ENCODE measurements at regions not wholly inside any gene's neighbourhood (a gene's known extent, or its start where the extent isn't known, plus 50 kb on each side); places are given as distances from the start of the nearest gene placed in this dataset.

- H3K36me3 ChIP-seq (ENCODE audit: control insufficient read depth, low read depth, low read length): no peaks in the 10 kb centered on the region
- H3K4me1 ChIP-seq (ENCODE audit: control insufficient read depth, low read depth, low read length): no peaks in the 10 kb centered on the region
- H3K9ac ChIP-seq (ENCODE audit: low read length): no peak overlapping the region
- H3K27me3 ChIP-seq (ENCODE audit: control insufficient read depth, insufficient read depth, low read length): no peaks in the 10 kb centered on the region
- H3K27ac ChIP-seq (ENCODE audit: low read length): no peak overlapping the region
- H3K4me3 ChIP-seq (ENCODE audit: low read length): no peak overlapping the region
- no peaks in the 10 kb centered on the region for H3K9me3 ChIP-seq (ENCODE audit: control insufficient read depth, low read depth, low read length)
Measured at GRCh38 chr9:7967851-7968250, 168.3 kb upstream of the DMAC1 start.

DNA sequence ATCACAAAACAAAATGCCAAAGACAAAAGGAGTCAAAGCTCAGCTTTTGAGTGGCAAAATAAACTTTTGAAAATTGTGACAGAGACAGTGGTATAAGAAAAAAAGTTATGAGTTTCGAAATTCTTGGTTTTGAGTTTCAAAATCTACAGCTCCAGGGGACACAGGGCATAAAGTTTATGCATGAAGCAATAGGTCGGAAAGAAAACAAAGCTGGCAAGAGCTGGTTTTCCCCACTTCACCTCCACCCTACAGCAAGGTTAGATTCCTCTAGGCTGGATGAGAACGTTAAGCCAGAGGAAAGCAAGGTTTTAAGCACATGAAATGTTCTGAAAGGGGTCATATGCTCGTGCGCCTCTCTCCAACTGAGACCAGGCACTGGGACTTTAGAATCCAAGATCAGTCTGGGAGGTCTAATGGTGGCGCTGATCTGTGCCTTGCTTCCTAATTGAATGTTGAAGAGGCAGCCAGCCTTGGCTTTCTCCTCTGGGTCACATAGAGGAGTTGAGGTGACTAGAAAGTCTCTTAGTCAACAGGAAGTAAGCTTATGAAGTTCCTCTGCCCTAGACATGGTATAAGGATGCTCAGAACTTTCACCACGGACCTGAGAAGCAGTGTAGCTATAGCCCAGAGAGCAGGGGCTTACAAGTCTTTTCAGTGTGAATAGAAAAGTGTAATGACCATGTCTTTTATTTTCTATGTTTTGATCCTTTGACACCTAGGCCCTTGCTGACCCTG lies 167.7 kb upstream of the DMAC1 start:
- Histone ChIP-seq H3K27me3 (ENCODE audit: control insufficient read depth, insufficient read depth, low read length) (no peaks in the 10 kb centered on the region), H3K4me1 (ENCODE audit: control insufficient read depth, low read depth, low read length) (no peaks in the 10 kb centered on the region), H3K9me3 (ENCODE audit: control insufficient read depth, low read depth, low read length) (no peaks in the 10 kb centered on the region), H3K4me3 (ENCODE audit: low read length) (no peak overlapping the region), H3K9ac (ENCODE audit: low read length) (no peak overlapping the region), H3K36me3 (ENCODE audit: control insufficient read depth, low read depth, low read length) (no peaks in the 10 kb centered on the region), H3K27ac (ENCODE audit: low read length) (no peak overlapping the region)

DNA sequence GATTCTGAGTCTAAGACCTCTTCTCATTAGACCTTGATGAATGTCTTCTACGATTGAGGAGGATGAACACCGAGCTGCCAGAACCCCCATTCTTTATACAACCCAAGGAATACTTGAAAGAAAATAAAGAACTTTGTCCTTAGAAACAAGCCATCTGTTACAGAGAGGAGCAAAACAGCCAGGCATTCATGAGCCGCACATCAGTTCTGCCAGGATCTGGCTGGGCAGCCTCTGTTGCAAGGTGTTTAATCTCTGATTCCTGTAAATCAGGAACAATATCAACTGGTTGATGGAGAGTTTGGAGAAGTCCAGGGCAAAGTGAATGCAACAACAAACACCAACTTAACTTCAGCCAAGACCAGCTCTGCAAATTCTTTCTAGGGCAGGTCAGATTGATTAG lies 165.5 kb upstream of the DMAC1 start:
- Histone ChIP-seq H3K27ac (ENCODE audit: low read length) (no peak overlapping the region), H3K9ac (ENCODE audit: low read length) (no peak overlapping the region), H3K27me3 (ENCODE audit: control insufficient read depth, insufficient read depth, low read length) (no peaks in the 10 kb centered on the region), H3K4me1 (ENCODE audit: control insufficient read depth, low read depth, low read length) (peaks cover 8% of the 10 kb centered on the region), H3K9me3 (ENCODE audit: control insufficient read depth, low read depth, low read length) (no peaks in the 10 kb centered on the region), H3K36me3 (ENCODE audit: control insufficient read depth, low read depth, low read length) (no peaks in the 10 kb centered on the region), H3K4me3 (ENCODE audit: low read length) (no peak overlapping the region)

- no peaks in the 10 kb centered on the region for H3K27me3 ChIP-seq (ENCODE audit: control insufficient read depth, insufficient read depth, low read length)
- no peak overlapping the region for H3K27ac ChIP-seq (ENCODE audit: low read length)
- H3K4me3 ChIP-seq (ENCODE audit: low read length): no peak overlapping the region
- no peak overlapping the region for H3K9ac ChIP-seq (ENCODE audit: low read length)
- H3K36me3 ChIP-seq (ENCODE audit: control insufficient read depth, low read depth, low read length): no peaks in the 10 kb centered on the region
- H3K9me3 ChIP-seq (ENCODE audit: control insufficient read depth, low read depth, low read length): no peaks in the 10 kb centered on the region
- H3K4me1 ChIP-seq (ENCODE audit: control insufficient read depth, low read depth, low read length): peaks cover 8% of the 10 kb centered on the region
Measured at GRCh38 chr9:7963026-7963425, 163.4 kb upstream of the DMAC1 start.

GRCh38 chr9:7961076-7961475 lies 161.5 kb upstream of the DMAC1 start:
- Histone ChIP-seq H3K9me3 (ENCODE audit: control insufficient read depth, low read depth, low read length) (no peaks in the 10 kb centered on the region), H3K9ac (ENCODE audit: low read length) (no peak overlapping the region), H3K4me1 (ENCODE audit: control insufficient read depth, low read depth, low read length) (peaks cover 8% of the 10 kb centered on the region), H3K36me3 (ENCODE audit: control insufficient read depth, low read depth, low read length) (no peaks in the 10 kb centered on the region), H3K27me3 (ENCODE audit: control insufficient read depth, insufficient read depth, low read length) (no peaks in the 10 kb centered on the region), H3K27ac (ENCODE audit: low read length) (peak overlapping the region; percentile 9), H3K4me3 (ENCODE audit: low read length) (no peak overlapping the region)

- Histone ChIP-seq H3K4me1 (ENCODE audit: control insufficient read depth, low read depth, low read length) (peaks cover 8% of the 10 kb centered on the region), H3K9me3 (ENCODE audit: control insufficient read depth, low read depth, low read length) (no peaks in the 10 kb centered on the region), H3K4me3 (ENCODE audit: low read length) (no peak overlapping the region), H3K27ac (ENCODE audit: low read length) (peak overlapping the region; percentile 9), H3K36me3 (ENCODE audit: control insufficient read depth, low read depth, low read length) (no peaks in the 10 kb centered on the region), H3K27me3 (ENCODE audit: control insufficient read depth, insufficient read depth, low read length) (no peaks in the 10 kb centered on the region), H3K9ac (ENCODE audit: low read length) (no peak overlapping the region)
Measured at GRCh38 chr9:7960320-7961050, 160.9 kb upstream of the DMAC1 start.

- H3K36me3 ChIP-seq (ENCODE audit: control insufficient read depth, low read depth, low read length): no peaks in the 10 kb centered on the region
- H3K27me3 ChIP-seq (ENCODE audit: control insufficient read depth, insufficient read depth, low read length): no peaks in the 10 kb centered on the region
- H3K27ac ChIP-seq (ENCODE audit: low read length): no peak overlapping the region
- no peak overlapping the region for H3K9ac ChIP-seq (ENCODE audit: low read length)
- H3K9me3 ChIP-seq (ENCODE audit: control insufficient read depth, low read depth, low read length): no peaks in the 10 kb centered on the region
- peaks cover 8% of the 10 kb centered on the region for H3K4me1 ChIP-seq (ENCODE audit: control insufficient read depth, low read depth, low read length)
- no peak overlapping the region for H3K4me3 ChIP-seq (ENCODE audit: low read length)
Measured at GRCh38 chr9:7957803-7958202, 158.2 kb upstream of the DMAC1 start.

DNA sequence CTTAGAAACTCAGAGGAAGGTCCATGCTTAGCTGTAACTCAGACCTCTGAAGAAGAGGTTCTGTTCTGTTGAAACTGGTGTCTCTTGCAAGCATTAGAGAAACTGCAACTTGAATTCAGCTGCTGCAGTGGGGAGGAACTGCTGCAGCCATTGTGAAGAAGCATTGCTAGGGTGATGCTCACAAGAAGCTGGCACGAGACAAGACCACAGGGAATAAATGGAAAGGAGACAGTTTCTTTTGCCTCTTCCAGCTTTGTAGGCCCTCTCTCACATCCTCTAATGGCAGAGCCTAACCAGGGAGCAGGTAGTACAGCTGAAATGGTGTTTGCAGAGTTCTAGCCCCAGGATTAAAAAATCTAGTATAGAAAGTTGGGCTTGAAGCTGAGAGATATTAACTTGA lies 148.0 kb upstream of the DMAC1 start:
- no peaks in the 10 kb centered on the region for H3K36me3 ChIP-seq (ENCODE audit: control insufficient read depth, low read depth, low read length)
- H3K9me3 ChIP-seq (ENCODE audit: control insufficient read depth, low read depth, low read length): no peaks in the 10 kb centered on the region
- no peaks in the 10 kb centered on the region for H3K27me3 ChIP-seq (ENCODE audit: control insufficient read depth, insufficient read depth, low read length)
- no peak overlapping the region for H3K9ac ChIP-seq (ENCODE audit: low read length)
- no peaks in the 10 kb centered on the region for H3K4me1 ChIP-seq (ENCODE audit: control insufficient read depth, low read depth, low read length)
- H3K4me3 ChIP-seq (ENCODE audit: low read length): no peak overlapping the region
- H3K27ac ChIP-seq (ENCODE audit: low read length): no peak overlapping the region

DNA sequence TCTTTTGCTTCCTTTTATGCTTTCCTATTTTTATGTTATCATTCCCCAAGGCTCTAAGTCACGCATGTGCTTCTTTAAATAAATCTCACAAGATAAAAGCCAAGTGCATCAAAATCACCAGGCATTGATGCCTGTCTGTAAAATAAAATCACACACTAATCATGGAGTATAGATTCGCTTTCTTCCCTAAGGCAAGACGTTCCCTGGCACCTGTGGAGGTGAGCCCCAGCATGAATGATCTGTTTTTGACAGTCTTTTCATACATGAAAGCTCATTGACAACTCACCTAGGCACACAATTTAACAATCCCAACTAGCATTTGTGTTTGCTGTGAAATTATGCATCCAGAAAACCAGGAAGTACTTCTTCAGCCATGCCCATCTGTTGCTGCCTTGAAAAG lies 146.9 kb upstream of the DMAC1 start:
- no peak overlapping the region for H3K4me3 ChIP-seq (ENCODE audit: low read length)
- H3K27me3 ChIP-seq (ENCODE audit: control insufficient read depth, insufficient read depth, low read length): no peaks in the 10 kb centered on the region
- H3K9ac ChIP-seq (ENCODE audit: low read length): no peak overlapping the region
- no peaks in the 10 kb centered on the region for H3K9me3 ChIP-seq (ENCODE audit: control insufficient read depth, low read depth, low read length)
- no peaks in the 10 kb centered on the region for H3K4me1 ChIP-seq (ENCODE audit: control insufficient read depth, low read depth, low read length)
- H3K36me3 ChIP-seq (ENCODE audit: control insufficient read depth, low read depth, low read length): no peaks in the 10 kb centered on the region
- no peak overlapping the region for H3K27ac ChIP-seq (ENCODE audit: low read length)

DNA sequence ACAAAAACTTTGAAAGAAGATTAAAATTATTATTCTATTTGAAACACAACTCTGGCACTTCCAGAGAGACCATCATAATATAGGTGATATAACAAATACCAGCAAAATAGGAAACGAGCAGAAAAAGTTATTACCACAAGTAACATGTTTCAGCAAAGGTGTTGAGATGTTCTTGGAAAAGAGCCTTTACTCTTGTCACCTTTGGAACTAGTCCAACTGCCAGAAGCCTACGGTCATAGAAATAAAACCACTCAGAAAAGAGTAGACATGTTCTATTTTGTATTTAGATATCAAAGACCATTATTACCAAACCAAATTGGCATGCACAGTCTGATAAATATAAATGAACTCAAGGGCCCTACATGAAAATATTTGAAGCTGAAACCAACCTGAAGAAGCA lies 145.0 kb upstream of the DMAC1 start:
- no peak overlapping the region for H3K27ac ChIP-seq (ENCODE audit: low read length)
- no peaks in the 10 kb centered on the region for H3K27me3 ChIP-seq (ENCODE audit: control insufficient read depth, insufficient read depth, low read length)
- no peaks in the 10 kb centered on the region for H3K36me3 ChIP-seq (ENCODE audit: control insufficient read depth, low read depth, low read length)
- H3K9me3 ChIP-seq (ENCODE audit: control insufficient read depth, low read depth, low read length): peaks cover 3% of the 10 kb centered on the region
- no peaks in the 10 kb centered on the region for H3K4me1 ChIP-seq (ENCODE audit: control insufficient read depth, low read depth, low read length)
- H3K4me3 ChIP-seq (ENCODE audit: low read length): no peak overlapping the region
- H3K9ac ChIP-seq (ENCODE audit: low read length): no peak overlapping the region

DNA sequence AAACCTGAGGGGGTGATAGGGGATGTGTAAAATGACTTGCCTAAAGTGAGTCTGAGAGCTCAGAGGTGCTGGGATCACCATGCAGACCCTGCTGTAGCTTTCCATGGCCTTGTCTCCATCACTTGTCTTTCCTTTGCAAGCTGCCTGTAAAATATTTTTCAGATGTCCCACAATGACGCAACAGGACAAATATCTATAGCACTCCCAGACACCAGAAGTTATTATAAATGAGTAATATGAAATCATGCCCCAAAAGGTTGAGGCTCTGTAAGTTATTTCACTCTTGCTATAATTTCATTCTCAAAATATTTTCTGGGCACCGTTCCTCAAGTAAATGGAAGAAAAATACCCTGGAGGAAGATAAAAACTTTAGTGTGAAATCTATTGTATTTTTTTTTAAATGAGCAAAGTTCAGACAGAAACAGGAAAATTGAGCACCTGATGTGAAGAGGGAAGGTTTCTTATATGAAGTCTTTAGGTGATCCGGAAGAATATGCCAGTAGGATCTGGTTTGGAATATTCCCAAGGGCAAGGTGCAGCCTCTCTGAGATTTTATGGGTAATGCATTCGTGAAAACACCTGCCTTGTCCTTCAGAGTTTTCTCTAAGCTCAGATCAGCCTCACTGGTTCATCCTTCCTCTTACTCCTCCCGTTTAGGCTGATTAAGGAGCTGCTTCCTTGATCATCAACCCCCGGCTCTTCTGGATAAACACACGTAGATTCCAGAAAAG lies 138.3 kb upstream of the DMAC1 start:
- Histone ChIP-seq H3K27me3 (ENCODE audit: control insufficient read depth, insufficient read depth, low read length) (no peaks in the 10 kb centered on the region), H3K27ac (ENCODE audit: low read length) (no peak overlapping the region), H3K4me1 (ENCODE audit: control insufficient read depth, low read depth, low read length) (peaks cover 4% of the 10 kb centered on the region), H3K36me3 (ENCODE audit: control insufficient read depth, low read depth, low read length) (no peaks in the 10 kb centered on the region), H3K9me3 (ENCODE audit: control insufficient read depth, low read depth, low read length) (peaks cover 3% of the 10 kb centered on the region), H3K9ac (ENCODE audit: low read length) (no peak overlapping the region), H3K4me3 (ENCODE audit: low read length) (no peak overlapping the region)
